ENCODE measurements at regions not wholly inside any gene's neighbourhood (a gene's known extent, or its start where the extent isn't known, plus 50 kb on each side); places are given as distances from the start of the nearest gene placed in this dataset.

GRCh38 chr19:32124585-32124984 is 220.8 kb upstream of the ZNF507 start:
- no peak overlapping the region for H3K27ac Mint-ChIP-seq (ENCODE audit: unreplicated experiment)
- H3K36me3 Mint-ChIP-seq (ENCODE audit: low read depth, unreplicated experiment) = no peaks in the 10 kb centered on the region
- no peak for TF ChIP-seq CTCF (IDR thresholded peaks at IDR 0.05; ENCODE audit: unreplicated experiment)
- H3K4me1 Mint-ChIP-seq (ENCODE audit: unreplicated experiment) = no peaks in the 10 kb centered on the region
- DNase-seq (ENCODE audit: low spot score) = no peak
- peaks cover 1% of the 10 kb centered on the region for H3K27me3 Mint-ChIP-seq (ENCODE audit: unreplicated experiment)
- no peak overlapping the region for H3K4me3 Mint-ChIP-seq (ENCODE audit: unreplicated experiment)
- H3K9me3 Mint-ChIP-seq (ENCODE audit: unreplicated experiment) = no peaks in the 10 kb centered on the region

GRCh38 chr19:32129141-32129540 is 216.3 kb upstream of the ZNF507 start:
- Mint-ChIP-seq H3K27ac (ENCODE audit: unreplicated experiment) (no peak overlapping the region), H3K4me1 (ENCODE audit: unreplicated experiment) (no peaks in the 10 kb centered on the region), H3K27me3 (ENCODE audit: unreplicated experiment) (peaks cover 2% of the 10 kb centered on the region), H3K4me3 (ENCODE audit: unreplicated experiment) (no peak overlapping the region), H3K9me3 (ENCODE audit: unreplicated experiment) (no peaks in the 10 kb centered on the region), H3K36me3 (ENCODE audit: low read depth, unreplicated experiment) (no peaks in the 10 kb centered on the region)
- no peak for DNase-seq (ENCODE audit: low spot score)
- no peak for TF ChIP-seq CTCF (IDR thresholded peaks at IDR 0.05; ENCODE audit: unreplicated experiment)

GRCh38 chr19:32130332-32130731 is 215.1 kb upstream of the ZNF507 start:
- no peak for TF ChIP-seq CTCF (IDR thresholded peaks at IDR 0.05; ENCODE audit: unreplicated experiment)
- Mint-ChIP-seq H3K27me3 (ENCODE audit: unreplicated experiment) (peaks cover 2% of the 10 kb centered on the region), H3K27ac (ENCODE audit: unreplicated experiment) (no peak overlapping the region)

GRCh38 chr19:32131005-32131404 is 214.4 kb upstream of the ZNF507 start:
- H3K27me3 Mint-ChIP-seq (ENCODE audit: unreplicated experiment) = peaks cover 2% of the 10 kb centered on the region
- H3K4me1 Mint-ChIP-seq (ENCODE audit: unreplicated experiment) = no peaks in the 10 kb centered on the region
- H3K9me3 Mint-ChIP-seq (ENCODE audit: unreplicated experiment) = no peaks in the 10 kb centered on the region
- DNase-seq (ENCODE audit: low spot score) = no peak
- H3K36me3 Mint-ChIP-seq (ENCODE audit: low read depth, unreplicated experiment) = no peaks in the 10 kb centered on the region
- no peak overlapping the region for H3K27ac Mint-ChIP-seq (ENCODE audit: unreplicated experiment)
- H3K4me3 Mint-ChIP-seq (ENCODE audit: unreplicated experiment) = no peak overlapping the region
- TF ChIP-seq CTCF (IDR thresholded peaks at IDR 0.05; ENCODE audit: unreplicated experiment) = no peak

More at GRCh38 chr19:32130332-32130731, 215.1 kb upstream of the ZNF507 start:
- DNase-seq (ENCODE audit: low spot score) = no peak
- no peaks in the 10 kb centered on the region for H3K9me3 Mint-ChIP-seq (ENCODE audit: unreplicated experiment)
- H3K4me3 Mint-ChIP-seq (ENCODE audit: unreplicated experiment) = no peak overlapping the region
- no peaks in the 10 kb centered on the region for H3K4me1 Mint-ChIP-seq (ENCODE audit: unreplicated experiment)
- H3K36me3 Mint-ChIP-seq (ENCODE audit: low read depth, unreplicated experiment) = no peaks in the 10 kb centered on the region

- H3K27me3 Mint-ChIP-seq (ENCODE audit: unreplicated experiment) = peaks cover 4% of the 10 kb centered on the region
- TF ChIP-seq CTCF (IDR thresholded peaks at IDR 0.05; ENCODE audit: unreplicated experiment) = peak; percentile 41
- no peak overlapping the region for H3K27ac Mint-ChIP-seq (ENCODE audit: unreplicated experiment)
- no peaks in the 10 kb centered on the region for H3K36me3 Mint-ChIP-seq (ENCODE audit: low read depth, unreplicated experiment)
- DNase-seq (ENCODE audit: low spot score) = no peak
- no peak overlapping the region for H3K4me3 Mint-ChIP-seq (ENCODE audit: unreplicated experiment)
- H3K4me1 Mint-ChIP-seq (ENCODE audit: unreplicated experiment) = no peaks in the 10 kb centered on the region
- no peaks in the 10 kb centered on the region for H3K9me3 Mint-ChIP-seq (ENCODE audit: unreplicated experiment)
Observed at GRCh38 chr19:32138416-32138815, 207.0 kb upstream of the ZNF507 start.

Measured in endothelial cell (in vitro differentiated cells).